H1 (cell line): ENCODE measurements at regions not wholly inside any gene's neighbourhood (a gene's known extent, or its start where the extent isn't known, plus 50 kb on each side); places are given as distances from the start of the nearest gene placed in this dataset.

Experiments
- CTCF ChIA-PET: fragments of 300-600 bp; sonication (Branson Sonifier 250); formaldehyde crosslinking; loops from one replicate; lab custom pipeline; 2021; ENCODE audit not compliant: partially characterized antibody; lab: Charles Lee
- POLR2A ChIA-PET: fragments of 300-600 bp; sonication (Branson Sonifier 250); formaldehyde crosslinking; loops from one replicate; lab custom pipeline; 2021; ENCODE audit warnings: inconsistent platforms; ENCODE audit not compliant: partially characterized antibody; lab: Charles Lee
- DNase-seq, 2 experiments: peaks; one replicate each; pipeline versions ENCODE4 v3.0.0 to v3.0.0-alpha.2; 2010 to 2022; ENCODE audit warnings: low spot score in 2 of 2, low read depth in 1 of 2, mixed read lengths in 1 of 2
- FAIRE-seq: peaks from 2 replicates; lab custom pipeline; 2011; peaks lifted over from hg19 to GRCh38; lab: Jason Lieb, UNC
- H2AFZ ChIP-seq: 2 replicates; pipeline ENCODE4 v1.8.1; 2012; ENCODE audit warnings: low read length, inconsistent platforms
- H2AK5ac ChIP-seq: 2 replicates; pipeline ENCODE4 v1.6.1; 2013; ENCODE audit warnings: low read depth, low read length
- H2BK120ac ChIP-seq: replicated peaks from 2 replicates; pipeline ENCODE3; 2013; ENCODE audit warnings: low read depth, low read length, inconsistent platforms
- H2BK12ac ChIP-seq: 2 replicates; pipeline ENCODE4 v1.6.1; 2013; ENCODE audit warnings: low read depth, low read length
- H2BK15ac ChIP-seq: 2 replicates; pipeline ENCODE4 v1.6.1; 2013; ENCODE audit warnings: low read length
- H2BK20ac ChIP-seq: 2 replicates; pipeline ENCODE4 v1.6.1; 2013; ENCODE audit warnings: low read length
- H2BK5ac ChIP-seq: 2 replicates; pipeline ENCODE4 v1.6.1; 2013; ENCODE audit warnings: low read depth, low read length
- H3K14ac ChIP-seq: 2 replicates; pipeline ENCODE4 v1.6.1; 2013; ENCODE audit warnings: inconsistent platforms; ENCODE audit not compliant: insufficient read length
- H3K18ac ChIP-seq: 2 replicates; pipeline ENCODE4 v1.6.1; 2013; ENCODE audit warnings: low read length; ENCODE audit errors: extremely low read depth
- H3K23ac ChIP-seq: 2 replicates; pipeline ENCODE4 v1.6.1; 2013; ENCODE audit warnings: inconsistent platforms; ENCODE audit not compliant: insufficient read length
- H3K23me2 ChIP-seq: 2 replicates; pipeline ENCODE4 v1.6.1; 2013; ENCODE audit warnings: low read depth, low read length
- H3K27ac ChIP-seq: 2 replicates; pipeline ENCODE4 v1.6.1; 2011; ENCODE audit warnings: low read depth, low read length, inconsistent platforms
- H3K27me3 ChIP-seq, 4 experiments: replicated peaks in 1 of 4; 1 replicate in 1 of 4; 2 replicates in 3 of 4; pipeline versions ENCODE4 v1.6.1 to v1.8.1; 2011 to 2013; ENCODE audit warnings: low read length in 3 of 4, mild to moderate bottlenecking in 3 of 4, inconsistent platforms in 2 of 4, mixed read lengths in 2 of 4, moderate library complexity in 1 of 4; ENCODE audit not compliant: control insufficient read depth in 3 of 4, insufficient read depth in 3 of 4; ENCODE audit errors: extremely low read depth in 1 of 4
- H3K36me3 ChIP-seq, 4 experiments: 2 replicates each; pipeline versions ENCODE4 v1.6.1 to v1.8.1; 2011 to 2013; ENCODE audit warnings: mild to moderate bottlenecking in 4 of 4, low read length in 3 of 4, moderate library complexity in 2 of 4, control low read depth in 1 of 4, inconsistent platforms in 1 of 4; ENCODE audit not compliant: insufficient read depth in 4 of 4, control insufficient read depth in 2 of 4
- H3K4ac ChIP-seq: replicated peaks from 2 replicates; pipeline ENCODE3; 2013; ENCODE audit warnings: low read length, low read depth, mixed read lengths, inconsistent platforms; ENCODE audit not compliant: insufficient read length
- H3K4me1 ChIP-seq, 4 experiments: replicated peaks in 1 of 4; 1 replicate in 1 of 4; 2 replicates in 3 of 4; pipeline versions ENCODE4 v1.6.1 to v1.8.1; 2011 to 2013; ENCODE audit warnings: low read length in 3 of 4, inconsistent platforms in 2 of 4, mixed read lengths in 1 of 4; ENCODE audit not compliant: insufficient read depth in 4 of 4, control insufficient read depth in 3 of 4
- H3K4me2 ChIP-seq, 2 experiments: 2 replicates each; pipeline versions ENCODE4 v1.6.1 to v1.8.1; 2011 to 2013; ENCODE audit warnings: low read depth in 2 of 2, low read length in 2 of 2, control low read depth in 1 of 2, inconsistent platforms in 1 of 2, mild to moderate bottlenecking in 1 of 2; ENCODE audit not compliant: insufficient read depth in 1 of 2
- H3K4me3 ChIP-seq, 4 experiments: fragments of 200-600, 300-600 bp in 1 of 4; sonication (generic), shearing (Covaris generic), sonication (Bioruptor Twin) in 1 of 4; 2 replicates each; pipeline versions ENCODE4 v1.5.1 to v1.8.1; 2011 to 2016; ENCODE audit warnings: low read length in 4 of 4, low read depth in 3 of 4, control low read depth in 2 of 4, inconsistent platforms in 2 of 4, mild to moderate bottlenecking in 2 of 4, mixed read lengths in 1 of 4, moderate library complexity in 1 of 4; ENCODE audit not compliant: insufficient read depth in 2 of 4; ENCODE audit errors: extremely low read depth in 1 of 4
- H3K56ac ChIP-seq: replicated peaks from 2 replicates; pipeline ENCODE3; 2013; ENCODE audit warnings: low read depth, mild to moderate bottlenecking, mixed read lengths, low read length, inconsistent platforms; ENCODE audit not compliant: insufficient read length
- H3K79me1 ChIP-seq: 2 replicates; pipeline ENCODE4 v1.6.1; 2013; ENCODE audit warnings: low read depth, low read length, control low read depth
- H3K79me2 ChIP-seq, 2 experiments: 2 replicates each; pipeline versions ENCODE4 v1.6.1 to v1.8.1; 2012 to 2013; ENCODE audit warnings: low read length in 2 of 2, mild to moderate bottlenecking in 2 of 2, inconsistent platforms in 1 of 2; ENCODE audit not compliant: insufficient read depth in 2 of 2, control insufficient read depth in 1 of 2
- H3K9ac ChIP-seq, 4 experiments: replicated peaks in 1 of 4; 1 replicate in 1 of 4; 2 replicates in 3 of 4; pipeline versions ENCODE4 v1.6.1 to v1.8.1; 2011 to 2013; ENCODE audit warnings: low read depth in 3 of 4, low read length in 3 of 4, control low read depth in 2 of 4, mild to moderate bottlenecking in 2 of 4, moderate library complexity in 2 of 4, inconsistent platforms in 1 of 4; ENCODE audit errors: extremely low read depth in 1 of 4
- H3K9me3 ChIP-seq, 2 experiments: 2 replicates each; pipeline versions ENCODE4 v1.6.1 to v1.8.1; 2012 to 2013; ENCODE audit warnings: mild to moderate bottlenecking in 2 of 2, moderate library complexity in 2 of 2, control low read depth in 1 of 2, inconsistent platforms in 1 of 2, low read depth in 1 of 2, low read length in 1 of 2, mixed read lengths in 1 of 2; ENCODE audit not compliant: insufficient read depth in 2 of 2
- H4K20me1 ChIP-seq, 2 experiments: replicated peaks in 1 of 2; 2 replicates each; pipeline versions ENCODE3 to v1.8.1; 2011 to 2013; ENCODE audit warnings: inconsistent platforms in 2 of 2, low read length in 2 of 2, mild to moderate bottlenecking in 1 of 2; ENCODE audit not compliant: insufficient read depth in 2 of 2, control insufficient read depth in 1 of 2
- H4K5ac ChIP-seq: 2 replicates; pipeline ENCODE4 v1.6.1; 2013; ENCODE audit warnings: low read length, low read depth, mixed read lengths, inconsistent platforms; ENCODE audit not compliant: insufficient read length
- H4K8ac ChIP-seq: 2 replicates; pipeline ENCODE4 v1.8.0; 2013; ENCODE audit warnings: mild to moderate bottlenecking, moderate library complexity, low read length, inconsistent platforms; ENCODE audit not compliant: insufficient read depth; ENCODE audit errors: extremely low read depth
- H4K91ac ChIP-seq: replicated peaks from 2 replicates; pipeline ENCODE3; 2013; ENCODE audit warnings: low read length, mixed read lengths, inconsistent platforms; ENCODE audit not compliant: insufficient read length
- TAF7 ChIP-seq: optimal IDR thresholded peaks from 2 replicates; pipeline ENCODE3; 2011; ENCODE audit warnings: low read depth, mild to moderate bottlenecking, inconsistent platforms, low read length, moderate library complexity, borderline replicate concordance
- WGBS, 2 experiments: shearing (Covaris generic) in 1 of 2; methylation state at CpG; one replicate each; pipeline versions ENCODE4 v1.1.6 to v1.1.7; 2013 to 2015; ENCODE audit warnings: low lambda C conversion rate in 2 of 2, mixed read lengths in 2 of 2, inconsistent platforms in 1 of 2, low coverage in 1 of 2, missing lambda C conversion rate in 1 of 2; ENCODE audit not compliant: insufficient replicate concordance in 2 of 2, insufficient coverage in 1 of 2, insufficient read length in 1 of 2; ENCODE audit errors: extremely low coverage in 1 of 2, missing lambda C conversion rate in 1 of 2; 5-methylcytosine and 5-hydroxymethylcytosine counted together

DNA sequence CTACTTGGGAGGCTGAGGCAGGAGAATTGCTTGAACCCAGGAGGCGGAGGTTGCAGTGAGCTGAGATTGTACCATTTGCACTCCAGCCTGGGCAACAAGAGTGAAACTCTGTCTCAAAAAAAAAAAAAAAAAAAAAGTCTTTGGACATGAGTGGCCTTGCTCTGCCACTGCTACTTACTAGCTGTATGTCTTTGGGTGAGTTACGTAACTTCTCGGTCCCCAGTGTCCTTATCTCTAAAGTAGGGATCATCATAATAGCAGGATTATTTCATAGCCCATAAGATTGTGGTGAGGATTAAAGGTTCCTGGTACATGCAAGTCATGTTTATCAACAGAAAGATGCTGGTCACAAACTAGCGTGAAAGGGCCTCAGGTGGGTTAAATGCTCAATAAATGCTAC, 53.9 kb upstream of the HEPHL1 start:
- H3K9me3 ChIP-seq = no peaks in the 10 kb centered on the region
- CTCF ChIA-PET = interaction anchor here (0.6 to 1.4 kb wide), 4 partner anchors 11 to 216 kb away, joined by 3 read pairs; no protein-coding TSS in a partner anchor
- no peak overlapping the region for H2BK12ac ChIP-seq
- H3K14ac ChIP-seq = no peak overlapping the region
- no peaks in the 10 kb centered on the region for H3K36me3 ChIP-seq
- no peak overlapping the region for H4K8ac ChIP-seq
- H3K23me2 ChIP-seq = no peaks in the 10 kb centered on the region
- H3K56ac ChIP-seq = no peak overlapping the region
- no peak overlapping the region for H3K18ac ChIP-seq
- no peak overlapping the region for H2BK15ac ChIP-seq
- FAIRE-seq (no peak), DNase-seq (no peak)
- no peak overlapping the region for H3K9ac ChIP-seq
- no peak overlapping the region for H2AFZ ChIP-seq
- no peak overlapping the region for H4K5ac ChIP-seq
- H3K79me2 ChIP-seq = no peaks in the 10 kb centered on the region
- POLR2A ChIA-PET = interaction anchor here (1.0 kb wide), 1 partner anchor 9 kb away, joined by 4 read pairs; no protein-coding TSS in a partner anchor
- no peak overlapping the region for H3K23ac ChIP-seq
- no peak overlapping the region for H3K27ac ChIP-seq
- H3K79me1 ChIP-seq = no peaks in the 10 kb centered on the region
- no peaks in the 10 kb centered on the region for H4K20me1 ChIP-seq
- no peak overlapping the region for H2BK20ac ChIP-seq
- no peak overlapping the region for H2BK120ac ChIP-seq
- no peak overlapping the region for H3K4me2 ChIP-seq
- H3K4me3 ChIP-seq = no peak overlapping the region
- 84% methylated on average over 4 of the region's 4 CpGs; no CpG with 5 or more reads in 1 of the 2 experiments for WGBS, 2 experiments
- no peaks in the 10 kb centered on the region for H3K4me1 ChIP-seq
- H2BK5ac ChIP-seq = no peak overlapping the region
- H2AK5ac ChIP-seq = no peak overlapping the region
- no peak overlapping the region for H3K4ac ChIP-seq
- no peaks in the 10 kb centered on the region for H3K27me3 ChIP-seq
- H4K91ac ChIP-seq = no peak overlapping the region
- no peak for TF ChIP-seq TAF7
